PC-3 (cell line): ENCODE measurements at regions not wholly inside any gene's neighbourhood (a gene's known extent, or its start where the extent isn't known, plus 50 kb on each side); places are given as distances from the start of the nearest gene placed in this dataset.

Experiments used
- CTCF ChIP-seq: fragments of 300-600 bp; sonication (generic); conservative IDR thresholded peaks from 2 replicates; pipeline ENCODE4 v1.5.1; 2017; ENCODE audit warnings: antibody characterized with exemption, low read depth, mild to moderate bottlenecking, low read length
- EZH2phosphoT487 ChIP-seq: fragments of 300-600 bp; sonication (generic); IDR thresholded peaks from 2 replicates; pipeline ENCODE4 v1.6.1; 2018; ENCODE audit warnings: mild to moderate bottlenecking, antibody characterized with exemption, low read length, borderline replicate concordance

- TF ChIP-seq CTCF (no peak), EZH2phosphoT487 (no peak)
Measured at GRCh38 chr7:51929818-51930217, 613.2 kb upstream of the COBL start.
